ENCODE measurements at regions not wholly inside any gene's neighbourhood (a gene's known extent, or its start where the extent isn't known, plus 50 kb on each side); places are given as distances from the start of the nearest gene placed in this dataset.
A peak's percentile ranks its signal among the peaks of the same experiment; 100 is the strongest.

GRCh38 chr6:95142661-95143335, 434.5 kb upstream of the MANEA start:
- Mint-ChIP-seq H3K27ac (peak overlapping the region; percentile 66), H3K9me3 (peaks cover 4% of the 10 kb centered on the region), H3K4me3 (no peak overlapping the region), H3K36me3 (no peaks in the 10 kb centered on the region), H3K27me3 (no peaks in the 10 kb centered on the region), H3K4me1 (ENCODE audit: unreplicated experiment) (no peaks in the 10 kb centered on the region)
- no peak for DNase-seq (ENCODE audit: extremely low spot score, unreplicated experiment)
- TF ChIP-seq CTCF (conservative IDR thresholded peaks at IDR 0.05), result no peak

- Mint-ChIP-seq H3K27me3 (no peaks in the 10 kb centered on the region), H3K4me3 (no peak overlapping the region), H3K36me3 (no peaks in the 10 kb centered on the region), H3K4me1 (ENCODE audit: unreplicated experiment) (no peaks in the 10 kb centered on the region), H3K9me3 (peaks cover 4% of the 10 kb centered on the region), H3K27ac (peak overlapping the region; percentile 66)
- no peak for DNase-seq (ENCODE audit: extremely low spot score, unreplicated experiment)
- TF ChIP-seq CTCF (conservative IDR thresholded peaks at IDR 0.05), result no peak
Measured at GRCh38 chr6:95143408-95144180, 433.7 kb upstream of the MANEA start.

- no peak for TF ChIP-seq CTCF (conservative IDR thresholded peaks at IDR 0.05)
- Mint-ChIP-seq H3K9me3 (peaks cover 4% of the 10 kb centered on the region), H3K36me3 (no peaks in the 10 kb centered on the region), H3K27me3 (no peaks in the 10 kb centered on the region), H3K4me3 (no peak overlapping the region), H3K4me1 (ENCODE audit: unreplicated experiment) (no peaks in the 10 kb centered on the region), H3K27ac (no peak overlapping the region)
- no peak for DNase-seq (ENCODE audit: extremely low spot score, unreplicated experiment)
Measured at GRCh38 chr6:95145457-95145856, 431.9 kb upstream of the MANEA start.

- Mint-ChIP-seq H3K4me3 (no peak overlapping the region), H3K27ac (no peak overlapping the region), H3K27me3 (no peaks in the 10 kb centered on the region), H3K9me3 (no peaks in the 10 kb centered on the region), H3K4me1 (ENCODE audit: unreplicated experiment) (no peaks in the 10 kb centered on the region), H3K36me3 (no peaks in the 10 kb centered on the region)
- no peak for TF ChIP-seq CTCF (conservative IDR thresholded peaks at IDR 0.05)
- DNase-seq (ENCODE audit: extremely low spot score, unreplicated experiment), result no peak
Measured at GRCh38 chr6:95159557-95159956, 417.8 kb upstream of the MANEA start.

- no peak overlapping the region for H3K27ac Mint-ChIP-seq
- no peaks in the 10 kb centered on the region for H3K36me3 Mint-ChIP-seq
- DNase-seq (ENCODE audit: extremely low spot score, unreplicated experiment), result no peak
- H3K4me3 Mint-ChIP-seq, result no peak overlapping the region
- no peaks in the 10 kb centered on the region for H3K9me3 Mint-ChIP-seq
- no peaks in the 10 kb centered on the region for H3K27me3 Mint-ChIP-seq
- no peaks in the 10 kb centered on the region for H3K4me1 Mint-ChIP-seq (ENCODE audit: unreplicated experiment)
- TF ChIP-seq CTCF (conservative IDR thresholded peaks at IDR 0.05), result no peak
Measured at GRCh38 chr6:95169775-95170174, 407.6 kb upstream of the MANEA start.

All from type B pancreatic cell (in vitro differentiated cells).